H9 (cell line): ENCODE measurements at regions not wholly inside any gene's neighbourhood (a gene's known extent, or its start where the extent isn't known, plus 50 kb on each side); places are given as distances from the start of the nearest gene placed in this dataset.

Source experiments
- DNase-seq: peaks from one replicate; pipeline ENCODE4 v3.0.0-alpha.2; 2017
- H2AFZ ChIP-seq: one replicate; pipeline ENCODE4 v1.6.1; 2013; ENCODE audit warnings: mild to moderate bottlenecking, low read length, control low read depth, moderate library complexity
- H2AK5ac ChIP-seq: 2 replicates; pipeline ENCODE4 v1.6.1; 2013; ENCODE audit warnings: low read length, control low read depth, mixed read lengths; ENCODE audit not compliant: insufficient read length
- H2BK120ac ChIP-seq: one replicate; pipeline ENCODE4 v1.6.1; 2013; ENCODE audit warnings: low read depth, mild to moderate bottlenecking, low read length, control low read depth, inconsistent platforms; ENCODE audit not compliant: poor library complexity, severe bottlenecking
- H2BK12ac ChIP-seq: 2 replicates; pipeline ENCODE4 v1.6.1; 2013; ENCODE audit warnings: low read length, control low read depth, mixed read lengths, low read depth; ENCODE audit not compliant: insufficient read length
- H2BK15ac ChIP-seq: 2 replicates; pipeline ENCODE4 v1.6.1; 2013; ENCODE audit warnings: low read depth, low read length, control low read depth
- H2BK20ac ChIP-seq: one replicate; pipeline ENCODE4 v1.6.1; 2013; ENCODE audit warnings: low read depth, mild to moderate bottlenecking, low read length, control low read depth, inconsistent platforms; ENCODE audit not compliant: poor library complexity, severe bottlenecking
- H2BK5ac ChIP-seq: 2 replicates; pipeline ENCODE4 v1.6.1; 2013; ENCODE audit warnings: low read length, control low read depth, mixed read lengths; ENCODE audit not compliant: insufficient read length
- H3K14ac ChIP-seq: 2 replicates; pipeline ENCODE4 v1.6.1; 2013; ENCODE audit warnings: low read length, control low read depth; ENCODE audit not compliant: insufficient read depth
- H3K18ac ChIP-seq: 2 replicates; pipeline ENCODE4 v1.6.1; 2013; ENCODE audit warnings: low read depth, mild to moderate bottlenecking, mixed read lengths, low read length, control low read depth; ENCODE audit not compliant: insufficient read length
- H3K23ac ChIP-seq: 2 replicates; pipeline ENCODE4 v1.6.1; 2013; ENCODE audit warnings: low read length, control low read depth, mixed read lengths, low read depth; ENCODE audit not compliant: insufficient read length
- H3K23me2 ChIP-seq: 2 replicates; pipeline ENCODE4 v1.6.1; 2013; ENCODE audit warnings: low read depth, mild to moderate bottlenecking, mixed read lengths, low read length, control low read depth; ENCODE audit not compliant: insufficient read length, poor library complexity, severe bottlenecking
- H3K27ac ChIP-seq: 2 replicates; pipeline ENCODE4 v1.5.1; 2013; ENCODE audit warnings: low read length, control low read depth, mixed read lengths, low read depth; ENCODE audit not compliant: insufficient read length
- H3K27me3 ChIP-seq: 2 replicates; pipeline ENCODE4 v1.6.1; 2013; ENCODE audit warnings: low read length, control low read depth, inconsistent platforms; ENCODE audit not compliant: insufficient read depth
- H3K4ac ChIP-seq: 2 replicates; pipeline ENCODE4 v1.6.1; 2013; ENCODE audit warnings: low read depth, mild to moderate bottlenecking, control low read depth, inconsistent platforms, low read length, moderate library complexity
- H3K4me1 ChIP-seq: 2 replicates; pipeline ENCODE4 v1.6.1; 2013; ENCODE audit warnings: low read length, control low read depth, inconsistent platforms; ENCODE audit not compliant: insufficient read depth
- H3K4me2 ChIP-seq: 2 replicates; pipeline ENCODE4 v1.6.1; 2013; ENCODE audit warnings: low read length, control low read depth, mixed read lengths; ENCODE audit not compliant: insufficient read length, insufficient read depth
- H3K56ac ChIP-seq: 2 replicates; pipeline ENCODE4 v1.6.1; 2013; ENCODE audit warnings: low read depth, mild to moderate bottlenecking, mixed read lengths, low read length, control low read depth; ENCODE audit not compliant: insufficient read length
- H3K79me1 ChIP-seq: 2 replicates; pipeline ENCODE4 v1.6.1; 2013; ENCODE audit warnings: low read depth, mild to moderate bottlenecking, moderate library complexity, low read length, control low read depth, inconsistent platforms; ENCODE audit not compliant: insufficient read depth, poor library complexity, severe bottlenecking
- H3K79me2 ChIP-seq: 2 replicates; pipeline ENCODE4 v1.6.1; 2013; ENCODE audit warnings: low read length, control low read depth, inconsistent platforms; ENCODE audit not compliant: insufficient read depth
- H3K9ac ChIP-seq: 2 replicates; pipeline ENCODE4 v1.6.1; 2013; ENCODE audit warnings: low read length, control low read depth, mixed read lengths; ENCODE audit not compliant: insufficient read length; ENCODE audit errors: extremely low read depth
- H3K9me3 ChIP-seq: one replicate; pipeline ENCODE4 v1.6.1; 2013; ENCODE audit warnings: low read depth, low read length, inconsistent platforms; ENCODE audit not compliant: control insufficient read depth
- H3T11ph ChIP-seq: one replicate; pipeline ENCODE4 v1.6.1; 2013; ENCODE audit warnings: mild to moderate bottlenecking, low read length, control low read depth, inconsistent platforms
- H4K20me1 ChIP-seq: one replicate; pipeline ENCODE4 v1.6.1; 2013; ENCODE audit not compliant: control insufficient read depth, insufficient read length, insufficient read depth
- H4K5ac ChIP-seq: 2 replicates; pipeline ENCODE4 v1.6.1; 2013; ENCODE audit warnings: low read depth, mild to moderate bottlenecking, mixed read lengths, low read length, control low read depth; ENCODE audit not compliant: insufficient read length
- H4K8ac ChIP-seq: replicated peaks from 2 replicates; pipeline ENCODE4 v1.6.1; 2013; ENCODE audit warnings: low read length, control low read depth, mixed read lengths, low read depth; ENCODE audit not compliant: insufficient read length
- H4K91ac ChIP-seq: 2 replicates; pipeline ENCODE4 v1.6.1; 2013; ENCODE audit warnings: low read depth, mild to moderate bottlenecking, moderate library complexity, mixed read lengths, low read length, control low read depth; ENCODE audit not compliant: insufficient read length
- H3K27ac Mint-ChIP-seq, 3 experiments: 2 replicates in 2 of 3; 3 replicates in 1 of 3; pipeline ENCODE4 v1.8.0; 2020 to 2021; ENCODE audit warnings: mixed read lengths in 3 of 3, mild to moderate bottlenecking in 1 of 3, moderate library complexity in 1 of 3
- H3K27me3 Mint-ChIP-seq: 2 replicates; pipeline ENCODE4 v1.8.0; 2021; ENCODE audit warnings: low read depth, mild to moderate bottlenecking, moderate library complexity, mixed read lengths
- H3K36me3 Mint-ChIP-seq, 3 experiments: 2 replicates in 2 of 3; 3 replicates in 1 of 3; pipeline ENCODE4 v1.8.0; 2020 to 2021; ENCODE audit warnings: low read depth in 3 of 3, mixed read lengths in 3 of 3; ENCODE audit not compliant: insufficient read depth in 1 of 3
- H3K4me1 Mint-ChIP-seq, 2 experiments: 2 replicates each; pipeline ENCODE4 v1.8.0; 2020; ENCODE audit warnings: mixed read lengths in 2 of 2
- H3K4me3 Mint-ChIP-seq, 2 experiments: 2 replicates in 1 of 2; 3 replicates in 1 of 2; pipeline ENCODE4 v1.8.0; 2020 to 2021; ENCODE audit warnings: mild to moderate bottlenecking in 2 of 2, mixed read lengths in 2 of 2, moderate library complexity in 1 of 2
- H3K9me3 Mint-ChIP-seq, 2 experiments: 2 replicates in 1 of 2; 3 replicates in 1 of 2; pipeline ENCODE4 v1.8.0; 2020; ENCODE audit warnings: mild to moderate bottlenecking in 2 of 2, mixed read lengths in 2 of 2, moderate library complexity in 1 of 2
- WGBS: extraction: QIAGEN DNeasy Blood & Tissue Kit; methylation state at CpG from one replicate; pipeline ENCODE4 v1.1.7; 2013; ENCODE audit warnings: missing lambda C conversion rate, low lambda C conversion rate, mixed read lengths; ENCODE audit not compliant: insufficient read length; ENCODE audit errors: extremely low coverage; 5-methylcytosine and 5-hydroxymethylcytosine counted together
- TF ChIP-seq, protein P1 (sequence below): fragments of 200-600 bp; sonication (generic); conservative IDR thresholded peaks from 3 replicates; pipeline ENCODE4 v1.8.0; 2021; ENCODE audit warnings: antibody characterized with exemption, mild to moderate bottlenecking

DNA sequence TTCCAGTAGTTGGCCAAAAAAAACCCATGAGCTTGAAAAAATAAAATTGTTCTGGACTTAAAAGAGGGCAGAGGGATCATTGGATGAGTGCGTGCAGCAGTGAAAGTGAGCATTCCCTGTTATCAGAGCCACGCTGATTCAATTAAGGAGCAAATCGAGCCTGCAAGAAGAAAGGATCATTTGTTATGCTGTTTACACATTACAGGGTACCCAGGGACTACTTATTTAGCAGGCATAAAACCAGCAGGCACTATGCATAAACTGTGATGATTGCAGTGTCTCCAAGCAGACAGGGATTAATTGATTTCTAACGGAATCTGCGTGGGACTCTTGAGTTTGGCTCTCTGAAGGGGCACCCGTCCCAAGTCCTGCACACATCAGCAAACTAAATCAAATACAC, 83.5 kb downstream of the SHOX start:
- Histone ChIP-seq H3T11ph (no peak overlapping the region), H2BK5ac (no peak overlapping the region), H2AFZ (no peak overlapping the region), H3K9ac (no peak overlapping the region), H2BK20ac (no peak overlapping the region), H3K23ac (no peak overlapping the region), H3K18ac (no peak overlapping the region), H3K4me1 (no peaks in the 10 kb centered on the region), H3K4me2 (no peak overlapping the region), H3K9me3 (no peaks in the 10 kb centered on the region), H2BK120ac (no peak overlapping the region), H4K20me1 (no peaks in the 10 kb centered on the region), H2AK5ac (no peak overlapping the region), H3K79me2 (no peaks in the 10 kb centered on the region), H2BK15ac (no peak overlapping the region), H2BK12ac (no peak overlapping the region), H4K5ac (no peak overlapping the region), H4K8ac (no peak overlapping the region), H3K79me1 (no peaks in the 10 kb centered on the region), H3K27me3 (no peaks in the 10 kb centered on the region), H4K91ac (no peak overlapping the region), H3K23me2 (no peaks in the 10 kb centered on the region), H3K56ac (no peak overlapping the region), H3K14ac (no peak overlapping the region), H3K4ac (no peak overlapping the region), H3K27ac (no peak overlapping the region)
- Mint-ChIP-seq H3K9me3 (peaks cover 19 to 24% of the 10 kb centered on the region in 2 experiments), H3K27me3 (peaks cover 9% of the 10 kb centered on the region), H3K27ac (no peak overlapping the region), H3K4me1 (peaks cover 7 to 8% of the 10 kb centered on the region in 2 experiments), H3K36me3 (peaks cover 1 to 24% (median 6%) of the 10 kb centered on the region in 3 experiments; a peak in 5 of 7 replicates), H3K4me3 (no peak overlapping the region)
- TF ChIP-seq, protein P1, sequence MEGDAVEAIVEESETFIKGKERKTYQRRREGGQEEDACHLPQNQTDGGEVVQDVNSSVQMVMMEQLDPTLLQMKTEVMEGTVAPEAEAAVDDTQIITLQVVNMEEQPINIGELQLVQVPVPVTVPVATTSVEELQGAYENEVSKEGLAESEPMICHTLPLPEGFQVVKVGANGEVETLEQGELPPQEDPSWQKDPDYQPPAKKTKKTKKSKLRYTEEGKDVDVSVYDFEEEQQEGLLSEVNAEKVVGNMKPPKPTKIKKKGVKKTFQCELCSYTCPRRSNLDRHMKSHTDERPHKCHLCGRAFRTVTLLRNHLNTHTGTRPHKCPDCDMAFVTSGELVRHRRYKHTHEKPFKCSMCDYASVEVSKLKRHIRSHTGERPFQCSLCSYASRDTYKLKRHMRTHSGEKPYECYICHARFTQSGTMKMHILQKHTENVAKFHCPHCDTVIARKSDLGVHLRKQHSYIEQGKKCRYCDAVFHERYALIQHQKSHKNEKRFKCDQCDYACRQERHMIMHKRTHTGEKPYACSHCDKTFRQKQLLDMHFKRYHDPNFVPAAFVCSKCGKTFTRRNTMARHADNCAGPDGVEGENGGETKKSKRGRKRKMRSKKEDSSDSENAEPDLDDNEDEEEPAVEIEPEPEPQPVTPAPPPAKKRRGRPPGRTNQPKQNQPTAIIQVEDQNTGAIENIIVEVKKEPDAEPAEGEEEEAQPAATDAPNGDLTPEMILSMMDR: no peak
- WGBS: no CpG with 5 or more reads among the region's 6 CpGs
- no peak for DNase-seq
